Small intestine (tissue), 7 donors: ENCODE measurements at regions not wholly inside any gene's neighbourhood (a gene's known extent, or its start where the extent isn't known, plus 50 kb on each side); places are given as distances from the start of the nearest gene placed in this dataset.
"Not testable (repeated sequence)": the region's sequence is repeated elsewhere in the genome, so short reads cannot be mapped to it uniquely, and the experiment has no call there.

ENCODE experiments used
- DNase-seq, 2 donors: peaks; one replicate each; pipeline versions ENCODE4 v3.0.0 to v3.0.0-alpha.2; 2013
- FAIRE-seq: peaks from 2 replicates; lab custom pipeline; 2012; peaks lifted over from hg19 to GRCh38; lab: Jason Lieb, UNC
- H3K27ac ChIP-seq, 3 donors: one replicate each; pipeline ENCODE4 v1.5.1; 2013; ENCODE audit warnings: low read length in 2 of 3, mild to moderate bottlenecking in 2 of 3, control low read depth in 1 of 3, inconsistent platforms in 1 of 3, low read depth in 1 of 3, moderate library complexity in 1 of 3
- H3K27me3 ChIP-seq, 3 donors: one replicate each; pipeline ENCODE4 v1.6.1; 2013; ENCODE audit warnings: low read length in 3 of 3, inconsistent platforms in 1 of 3; ENCODE audit not compliant: control insufficient read depth in 3 of 3, insufficient read depth in 3 of 3
- H3K36me3 ChIP-seq, 3 donors: one replicate each; pipeline ENCODE4 v1.6.1; 2013; ENCODE audit warnings: low read length in 3 of 3, inconsistent platforms in 1 of 3, low read depth in 1 of 3, mild to moderate bottlenecking in 1 of 3, moderate library complexity in 1 of 3; ENCODE audit not compliant: control insufficient read depth in 3 of 3, insufficient read depth in 2 of 3
- H3K4me1 ChIP-seq, 3 donors: one replicate each; pipeline ENCODE4 v1.6.1; 2013; ENCODE audit warnings: low read length in 2 of 3, inconsistent platforms in 1 of 3, low read depth in 1 of 3, mild to moderate bottlenecking in 1 of 3, moderate library complexity in 1 of 3; ENCODE audit not compliant: control insufficient read depth in 3 of 3, insufficient read depth in 2 of 3
- H3K4me3 ChIP-seq, 3 donors: one replicate each; pipeline ENCODE4 v1.5.1; 2013; ENCODE audit warnings: low read length in 3 of 3, control low read depth in 1 of 3, inconsistent platforms in 1 of 3, low read depth in 1 of 3, mild to moderate bottlenecking in 1 of 3, moderate library complexity in 1 of 3
- H3K9me3 ChIP-seq, 2 donors: one replicate each; pipeline ENCODE4 v1.6.1; 2013; ENCODE audit warnings: low read depth in 1 of 2, low read length in 1 of 2; ENCODE audit not compliant: control insufficient read depth in 2 of 2, insufficient read depth in 1 of 2
- WGBS, 3 donors: extraction: QIAGEN DNeasy Blood & Tissue Kit; methylation state at CpG; one replicate each; pipeline ENCODE4 v1.1.7; 2013; 5-methylcytosine and 5-hydroxymethylcytosine counted together
- donor health status: healthy with polysubstance abuse.
- donor health status: control.
- donor health status: control.
- donor health status: Bipolar disorder and iron deficiency.
- donor health status: healthy.

DNA sequence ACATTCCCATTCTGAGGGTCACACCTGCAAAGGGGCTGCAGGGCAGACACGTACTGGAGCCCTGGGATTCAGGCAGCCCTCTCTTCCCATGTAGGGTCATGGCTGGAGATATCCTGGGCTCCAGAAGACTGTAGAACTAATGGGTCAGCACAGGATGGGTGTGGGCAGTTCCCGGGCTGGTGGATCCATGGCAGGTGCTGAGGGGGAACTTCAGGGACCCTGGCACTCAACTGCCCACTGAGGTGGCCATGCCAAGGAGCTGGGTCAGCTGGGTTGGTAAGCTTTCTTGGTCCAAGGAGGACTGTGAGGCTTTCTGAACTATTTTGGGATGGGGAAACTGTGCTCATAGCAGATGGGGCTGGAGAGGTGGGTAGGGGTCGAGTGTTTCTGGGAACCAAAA, 183.4 kb upstream of the RTL1 start:
- FAIRE-seq: no peak
- H3K4me3 ChIP-seq: no peak overlapping the region
- 62 to 72% (median 65%) methylated on average over 3 of the region's 3 CpGs for WGBS, 3 donors
- no peaks in the 10 kb centered on the region for H3K4me1 ChIP-seq
- no peak overlapping the region for H3K27ac ChIP-seq
- DNase-seq: no peak
- H3K9me3 ChIP-seq: peaks cover 0 to 4% of the 10 kb centered on the region in 2 donors
- H3K36me3 ChIP-seq: no peaks in the 10 kb centered on the region
- peaks cover 0 to 16% (median 0%) of the 10 kb centered on the region in 3 donors for H3K27me3 ChIP-seq

- DNase-seq: no peak
- WGBS, 3 donors: 77 to 83% (median 77%) methylated on average over 10 to 11 of the region's 11 CpGs
- FAIRE-seq: no peak
- Histone ChIP-seq H3K4me3 (no peak overlapping the region), H3K9me3 (peaks cover 0 to 4% of the 10 kb centered on the region in 2 donors), H3K4me1 (no peaks in the 10 kb centered on the region), H3K36me3 (no peaks in the 10 kb centered on the region), H3K27me3 (peaks cover 0 to 8% (median 0%) of the 10 kb centered on the region in 3 donors), H3K27ac (no peak overlapping the region)
These were observed 184.3 kb upstream of the RTL1 start for GRCh38 chr14:101087614-101088394.

GRCh38 chr14:101088395-101088667, 184.8 kb upstream of the RTL1 start:
- peaks cover 0 to 10% (median 0%) of the 10 kb centered on the region in 3 donors for H3K27me3 ChIP-seq
- no peak overlapping the region for H3K4me3 ChIP-seq
- no peaks in the 10 kb centered on the region for H3K4me1 ChIP-seq
- FAIRE-seq (no peak), DNase-seq (no peak)
- H3K36me3 ChIP-seq: no peaks in the 10 kb centered on the region
- 89 to 95% (median 93%) methylated on average over 6 of the region's 6 CpGs for WGBS, 3 donors
- H3K27ac ChIP-seq: no peak overlapping the region
- H3K9me3 ChIP-seq: peaks cover 0 to 1% of the 10 kb centered on the region in 2 donors

GRCh38 chr14:101088714-101089113, 185.2 kb upstream of the RTL1 start:
- Histone ChIP-seq H3K27ac (no peak overlapping the region), H3K4me1 (no peaks in the 10 kb centered on the region), H3K36me3 (no peaks in the 10 kb centered on the region), H3K4me3 (no peak overlapping the region), H3K27me3 (peaks cover 0 to 10% (median 0%) of the 10 kb centered on the region in 3 donors), H3K9me3 (no peaks in the 10 kb centered on the region)
- 63 to 84% (median 69%) methylated on average over 3 of the region's 3 CpGs for whole genome bisulfite sequencing, 3 donors
- no peak for DNase-seq
- no peak for FAIRE-seq

- not testable (repeated sequence) for H3K9me3 ChIP-seq, H3K4me1 ChIP-seq, FAIRE-seq, H3K36me3 ChIP-seq, H3K4me3 ChIP-seq, H3K27me3 ChIP-seq, H3K27ac ChIP-seq, DNase-seq
- WGBS, 3 donors: 85 to 91% (median 89%) methylated on average over 11 of the region's 11 CpGs
These were observed 187.0 kb upstream of the RTL1 start for GRCh38 chr14:101090478-101090877.

DNA sequence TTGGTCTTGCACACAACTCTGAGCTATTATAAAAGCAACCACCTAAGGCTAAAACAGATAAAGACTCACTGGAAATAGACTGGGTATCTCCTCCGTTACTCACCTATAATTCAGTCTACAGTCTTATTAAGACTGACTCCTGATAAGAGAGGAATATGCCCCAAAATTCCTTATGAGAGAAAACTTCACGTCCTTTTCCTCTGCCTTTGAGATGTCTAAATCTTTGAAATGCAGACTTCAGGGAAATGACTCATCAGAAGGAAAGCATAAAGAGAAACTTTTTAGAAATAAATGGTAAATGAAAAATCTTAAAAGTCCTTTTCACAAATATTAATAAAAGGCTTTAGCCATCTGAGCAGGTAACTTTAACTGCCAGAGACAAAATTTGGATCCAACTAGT, 187.5 kb upstream of the RTL1 start:
- H3K4me3 ChIP-seq: no peak overlapping the region
- FAIRE-seq (no peak), DNase-seq (no peak)
- no peak overlapping the region for H3K27ac ChIP-seq
- 38 to 63% (median 48%) methylated on average over 2 of the region's 2 CpGs for WGBS, 3 donors
- H3K4me1 ChIP-seq: no peaks in the 10 kb centered on the region
- H3K27me3 ChIP-seq: peaks cover 0 to 8% (median 0%) of the 10 kb centered on the region in 3 donors
- H3K9me3 ChIP-seq: no peaks in the 10 kb centered on the region
- H3K36me3 ChIP-seq: no peaks in the 10 kb centered on the region

- not testable (repeated sequence) for H3K36me3 ChIP-seq, H3K4me3 ChIP-seq, FAIRE-seq, H3K27me3 ChIP-seq, H3K27ac ChIP-seq, DNase-seq, H3K4me1 ChIP-seq, H3K9me3 ChIP-seq
- WGBS, 3 donors: 40 to 70% (median 57%) methylated on average over 6 of the region's 6 CpGs
These were observed 191.4 kb upstream of the RTL1 start for GRCh38 chr14:101094916-101095315.

DNA sequence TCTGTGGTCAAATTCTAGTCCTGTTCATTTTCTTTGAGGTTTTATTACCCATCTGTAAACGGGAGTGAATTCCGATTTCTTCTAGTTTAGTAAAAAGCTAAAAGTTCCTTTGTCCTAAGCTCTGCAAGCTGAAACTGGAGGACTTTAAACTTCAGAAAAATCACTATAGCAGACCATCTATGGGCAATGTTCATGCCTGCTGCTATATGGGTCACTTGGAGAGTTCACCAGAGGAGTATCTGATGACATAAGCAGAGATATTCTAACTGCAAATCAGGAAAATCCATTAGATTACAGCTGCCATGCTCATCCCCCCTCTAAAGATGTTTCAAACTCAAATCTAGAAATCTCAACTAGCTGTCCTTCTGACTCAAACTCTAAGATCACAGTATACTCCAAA, 193.0 kb upstream of the RTL1 start:
- Histone ChIP-seq H3K9me3 (peaks cover 0 to 3% of the 10 kb centered on the region in 2 donors), H3K4me1 (no peaks in the 10 kb centered on the region), H3K4me3 (no peak overlapping the region), H3K27me3 (peaks cover 0 to 9% (median 0%) of the 10 kb centered on the region in 3 donors), H3K36me3 (no peaks in the 10 kb centered on the region), H3K27ac (no peak overlapping the region)
- FAIRE-seq (no peak), DNase-seq (no peak)
- WGBS, 3 donors: 78 to 82% (median 81%) methylated on average over 2 of the region's 2 CpGs
